ENCODE measurements at regions not wholly inside any gene's neighbourhood (a gene's known extent, or its start where the extent isn't known, plus 50 kb on each side); places are given as distances from the start of the nearest gene placed in this dataset.
A peak's percentile ranks its signal among the peaks of the same experiment; 100 is the strongest.
"Not testable (repeated sequence)": the region's sequence is repeated elsewhere in the genome, so short reads cannot be mapped to it uniquely, and the experiment has no call there.

DNA sequence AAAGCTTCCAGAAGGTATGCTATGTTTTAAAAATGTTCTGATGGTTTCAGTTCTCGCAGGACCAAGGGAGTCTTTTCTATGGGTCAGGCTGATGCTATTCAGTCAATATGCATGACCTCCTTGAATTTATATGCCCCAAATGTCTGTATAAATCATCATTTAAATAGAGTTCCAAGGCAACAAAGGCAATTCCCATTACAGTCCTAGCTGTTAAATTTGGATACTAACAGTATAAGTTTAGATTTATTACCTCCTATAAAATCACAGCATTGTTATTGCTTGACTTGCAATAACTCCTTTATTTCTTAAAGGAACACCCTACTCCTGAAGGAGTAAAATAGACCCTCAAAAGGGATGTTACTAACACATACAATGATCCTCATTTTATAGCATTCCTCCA lies 387.7 kb upstream of the CHD1 start:
- no peak for DNase-seq (ENCODE audit: low read depth in 2 of 2)

DNA sequence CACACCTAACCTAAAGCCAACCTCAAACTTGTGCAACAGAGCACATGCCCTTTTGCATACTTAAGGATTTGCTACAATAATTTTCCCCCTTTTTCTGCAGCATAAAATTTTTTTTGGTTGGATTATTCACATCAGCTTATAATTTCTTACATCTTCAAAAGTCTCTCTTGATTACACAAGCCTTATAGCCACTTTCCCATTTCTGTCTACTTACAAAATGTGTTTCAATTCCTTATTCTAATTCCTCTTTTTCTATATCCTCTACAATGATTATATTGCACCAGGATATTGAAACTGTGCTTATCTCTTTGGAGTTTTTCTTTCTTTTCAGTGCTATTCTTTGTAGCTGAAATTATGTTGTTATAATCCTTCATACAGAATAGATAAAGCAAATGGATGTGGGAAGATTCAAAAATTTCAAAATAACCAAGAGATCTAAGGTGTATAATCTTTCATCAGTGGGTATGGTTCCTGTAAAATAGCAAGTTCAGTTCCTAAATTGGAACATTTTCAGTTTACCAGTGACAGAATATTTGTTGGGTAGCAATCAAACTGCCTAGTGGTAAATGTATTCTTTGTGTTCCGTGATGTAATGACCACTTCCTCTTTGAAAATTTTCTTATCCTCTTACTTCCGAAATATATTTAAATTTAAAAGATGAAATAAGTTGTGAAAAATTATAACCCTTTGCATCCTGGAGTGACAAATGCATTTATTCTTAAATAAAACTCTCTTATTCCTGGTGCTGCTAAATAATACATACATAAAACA lies 386.8 kb upstream of the CHD1 start:
- DNase-seq (ENCODE audit: low read depth in 2 of 2): no peak

DNA sequence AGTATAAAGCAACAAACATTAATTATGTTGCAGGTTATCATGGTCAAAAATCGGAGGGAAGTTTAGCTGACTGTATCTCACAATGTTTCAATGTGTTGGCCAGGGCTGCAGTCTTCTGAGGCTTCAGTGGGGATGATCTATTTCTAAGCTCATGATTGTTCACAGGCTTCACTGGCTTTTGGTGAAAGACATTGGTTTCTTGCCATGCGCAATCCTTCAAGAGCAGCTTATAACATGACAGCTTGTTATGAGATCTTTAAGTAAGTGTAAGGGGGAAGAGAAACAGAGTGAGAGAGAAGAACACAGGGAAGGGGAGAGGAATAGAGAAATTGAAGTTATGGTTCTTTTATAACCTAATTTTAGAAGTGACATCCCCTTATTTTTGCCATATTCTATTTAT lies 385.9 kb upstream of the CHD1 start:
- DNase-seq (ENCODE audit: low read depth in 2 of 2): no peak

DNA sequence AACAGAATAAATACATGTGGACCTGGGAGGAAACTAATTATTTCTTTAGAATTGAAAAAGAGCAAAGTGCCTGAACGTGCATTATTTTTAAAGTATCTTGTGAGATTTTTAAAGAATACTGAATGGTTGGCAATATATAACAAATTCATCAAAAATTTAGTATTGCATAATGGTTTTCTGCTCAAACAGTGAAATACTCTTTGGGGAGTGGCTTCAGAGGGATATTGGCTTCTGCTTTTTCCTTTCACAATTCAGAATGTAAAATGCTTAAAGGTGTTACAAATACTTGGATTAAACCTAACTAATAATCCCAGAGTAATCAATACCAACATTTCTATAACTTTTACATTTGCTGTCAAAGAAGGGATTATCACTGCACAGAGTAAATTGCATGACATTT lies 379.3 kb upstream of the CHD1 start:
- DNase-seq (ENCODE audit: low read depth in 2 of 2): no peak

DNA sequence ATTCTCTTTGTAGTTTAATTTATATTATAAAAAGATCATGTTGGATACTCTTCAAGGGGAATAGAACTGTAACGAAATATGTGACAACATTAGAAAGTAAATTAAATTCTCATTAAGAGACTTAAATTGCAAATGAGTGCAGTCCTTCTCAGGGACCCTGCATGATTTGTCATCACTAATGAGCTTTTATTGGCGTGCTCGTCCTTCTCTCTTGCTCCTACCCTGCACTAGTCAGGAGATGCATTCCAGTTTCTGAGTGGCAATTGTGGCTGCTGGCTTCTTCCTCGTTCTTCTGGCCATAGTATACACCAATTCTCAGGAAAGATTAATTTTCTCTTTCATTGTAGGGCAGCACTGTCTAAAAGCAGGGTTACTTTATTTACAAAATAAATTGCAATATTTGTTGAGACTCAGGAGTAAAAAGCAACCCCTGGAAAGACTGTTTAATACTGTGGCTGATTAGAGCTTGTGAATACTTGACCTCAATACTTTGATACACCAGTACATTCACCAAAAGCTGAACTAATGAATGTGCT lies 376.3 kb upstream of the CHD1 start:
- no peak for DNase-seq (ENCODE audit: low read depth in 2 of 2)

DNA sequence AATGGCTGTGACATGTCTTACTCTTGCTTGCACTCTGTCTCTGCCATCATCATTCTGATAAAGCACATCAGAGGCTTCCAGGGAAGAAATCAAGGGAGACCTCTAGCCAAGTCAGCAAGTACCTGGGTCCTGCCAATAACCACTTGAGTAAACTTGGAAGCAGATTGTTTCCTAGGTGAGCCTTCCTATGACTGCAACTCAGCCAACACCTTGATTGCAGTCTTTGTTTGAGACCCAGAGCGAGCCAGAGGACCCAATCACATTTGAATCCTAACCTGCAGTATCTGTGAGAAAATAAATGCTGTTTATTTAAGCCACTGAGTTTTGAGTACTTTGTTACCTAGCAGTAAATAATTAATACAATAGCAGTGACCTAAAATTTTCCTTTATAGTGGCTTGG lies 356.8 kb upstream of the CHD1 start:
- DNase-seq (ENCODE audit: low read depth in 2 of 2): no peak

DNA sequence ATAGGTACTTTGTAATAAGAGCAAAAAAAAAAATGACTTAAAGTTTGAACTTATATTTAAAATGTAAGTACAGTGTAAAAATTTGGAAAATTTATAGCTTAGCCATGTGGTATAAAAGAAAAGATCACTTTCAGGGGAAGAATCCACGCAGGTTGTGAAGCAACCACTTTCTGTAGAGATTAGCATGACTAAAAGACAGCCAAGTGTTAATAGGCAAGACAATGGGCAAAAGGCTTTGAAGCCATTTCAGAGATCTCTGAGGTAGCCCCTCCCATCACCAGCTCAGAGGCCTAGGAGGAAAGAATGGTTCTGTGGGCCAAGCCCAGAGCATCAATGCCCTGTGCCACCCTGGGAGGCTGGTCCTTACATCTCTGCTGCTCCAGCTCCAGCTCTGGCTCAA lies 346.3 kb upstream of the CHD1 start:
- no peak for DNase-seq (ENCODE audit: low read depth in 2 of 2)

DNA sequence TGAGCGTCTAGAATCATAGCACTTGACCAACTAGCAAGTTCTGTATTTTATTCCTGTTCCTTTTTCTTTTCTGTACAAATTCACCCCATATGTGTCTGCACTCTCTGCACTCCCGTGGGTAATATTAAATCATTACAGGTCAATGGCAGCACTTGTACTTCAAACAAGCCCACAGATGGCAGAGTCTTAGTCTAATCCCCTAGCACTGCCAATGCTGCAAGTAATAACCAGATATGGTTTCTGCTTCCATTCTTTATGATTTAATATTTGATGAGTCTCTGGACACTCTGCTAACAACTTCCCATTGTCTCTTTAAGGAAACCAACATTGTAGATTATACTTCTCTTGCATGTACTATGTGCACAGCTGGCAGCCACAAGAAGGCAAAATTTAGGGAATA lies 343.8 kb upstream of the CHD1 start:
- no peak for DNase-seq (ENCODE audit: low read depth in 2 of 2)

DNA sequence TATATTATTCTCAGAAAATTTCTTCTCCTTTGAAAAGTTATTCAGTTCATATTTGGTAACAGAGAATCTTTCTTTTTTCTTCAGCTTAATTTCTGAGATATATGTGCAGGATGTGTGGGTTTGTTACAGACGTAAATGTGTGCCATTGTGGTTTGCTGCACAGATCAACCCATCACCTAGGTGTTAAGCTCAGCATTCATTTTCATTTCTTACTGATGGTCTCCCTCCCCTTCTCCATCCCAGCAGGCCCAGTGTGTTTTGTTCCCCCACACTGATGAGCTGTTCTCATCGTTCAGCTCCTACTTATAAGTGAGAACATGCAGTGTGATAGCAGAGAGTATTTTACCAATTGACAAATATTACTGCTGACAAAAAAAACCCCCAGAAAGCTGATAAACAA lies 330.0 kb upstream of the CHD1 start:
- no peak for DNase-seq (ENCODE audit: low read depth in 2 of 2)

DNA sequence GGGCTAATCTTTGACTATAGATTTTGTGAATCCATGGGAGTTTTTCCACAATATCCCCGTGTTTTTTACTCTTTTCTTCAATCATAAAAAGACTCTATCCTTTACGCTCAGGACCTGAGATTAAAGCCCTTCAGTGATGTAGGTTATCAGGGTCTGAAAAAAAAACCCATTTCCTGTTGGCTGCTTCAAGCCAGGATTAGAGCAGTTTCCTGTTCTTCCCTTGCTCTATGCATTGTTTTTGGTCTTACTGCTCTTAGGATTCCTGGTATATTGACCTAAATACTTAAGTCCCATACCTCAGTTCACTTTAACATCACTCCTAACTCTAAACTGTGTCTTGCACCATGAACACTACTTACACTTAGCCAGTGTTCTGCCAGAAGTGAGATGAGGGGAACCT lies 319.3 kb upstream of the CHD1 start:
- no peak for DNase-seq (ENCODE audit: low read depth in 2 of 2)

DNA sequence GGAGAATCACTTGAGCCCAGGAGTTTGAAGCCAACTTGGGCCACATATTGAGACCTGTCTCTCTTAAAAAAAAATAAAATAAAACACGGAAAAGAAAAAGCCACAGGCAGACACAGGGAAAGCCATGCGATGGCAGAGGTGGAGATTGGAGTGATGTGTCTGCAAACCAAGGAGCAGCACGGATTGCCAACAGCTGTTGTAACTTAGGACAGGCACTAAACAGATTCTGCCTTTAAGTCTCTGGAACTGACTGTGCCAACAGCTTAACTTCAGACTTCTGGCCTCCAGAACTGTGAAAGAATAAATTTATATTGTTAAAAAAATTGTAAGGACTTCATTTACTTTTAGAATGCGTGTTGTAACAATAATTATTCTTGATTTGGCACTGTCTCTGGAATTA lies 318.5 kb upstream of the CHD1 start:
- no peak for DNase-seq (ENCODE audit: low read depth in 2 of 2)

DNA sequence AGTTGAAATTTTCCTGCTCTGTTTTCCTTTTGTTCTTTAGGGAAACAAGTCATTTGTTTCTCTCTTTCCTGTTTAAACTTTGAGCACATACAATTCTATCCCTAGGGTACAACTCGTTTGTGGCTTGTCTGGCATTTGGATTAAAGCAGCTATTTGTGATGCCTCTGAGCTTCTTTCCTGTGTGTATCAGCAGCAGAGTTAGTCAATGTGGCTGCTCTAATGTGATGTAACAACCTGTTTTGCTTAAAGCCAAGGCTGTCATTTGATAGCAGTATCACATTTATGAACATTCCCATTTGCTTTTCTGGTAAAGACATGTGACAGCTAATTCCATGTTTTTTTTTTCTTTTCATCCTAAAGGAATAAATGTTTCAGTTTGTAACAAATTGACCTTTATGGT lies 314.3 kb upstream of the CHD1 start:
- DNase-seq (ENCODE audit: low read depth in 2 of 2): no peak

DNA sequence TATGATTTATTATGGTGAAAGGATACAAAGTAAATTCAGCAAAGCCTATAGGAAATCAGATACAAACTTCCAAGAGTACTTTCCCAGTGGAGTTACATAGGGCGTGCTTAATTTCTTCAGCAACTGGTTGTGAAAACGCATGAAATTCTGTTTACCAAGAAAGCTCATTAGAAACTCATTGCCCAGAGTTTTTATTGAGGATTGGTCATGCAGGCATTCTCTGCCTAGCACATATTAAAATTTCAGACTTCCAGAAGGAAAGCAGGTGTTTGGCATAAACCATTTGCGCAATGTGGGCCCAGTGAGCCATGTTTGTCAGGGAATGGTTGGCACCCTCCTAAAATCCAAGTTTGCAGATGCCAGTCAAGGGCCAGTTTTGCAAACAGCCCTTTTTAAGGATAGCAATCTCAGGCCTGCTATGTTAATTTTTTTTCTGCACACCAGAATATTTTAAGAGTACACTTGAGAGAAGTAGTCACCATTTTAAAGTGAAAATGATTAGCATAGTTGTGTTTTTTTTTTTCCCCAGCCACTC lies 311.1 kb upstream of the CHD1 start:
- DNase-seq (ENCODE audit: low read depth in 2 of 2): no peak

DNA sequence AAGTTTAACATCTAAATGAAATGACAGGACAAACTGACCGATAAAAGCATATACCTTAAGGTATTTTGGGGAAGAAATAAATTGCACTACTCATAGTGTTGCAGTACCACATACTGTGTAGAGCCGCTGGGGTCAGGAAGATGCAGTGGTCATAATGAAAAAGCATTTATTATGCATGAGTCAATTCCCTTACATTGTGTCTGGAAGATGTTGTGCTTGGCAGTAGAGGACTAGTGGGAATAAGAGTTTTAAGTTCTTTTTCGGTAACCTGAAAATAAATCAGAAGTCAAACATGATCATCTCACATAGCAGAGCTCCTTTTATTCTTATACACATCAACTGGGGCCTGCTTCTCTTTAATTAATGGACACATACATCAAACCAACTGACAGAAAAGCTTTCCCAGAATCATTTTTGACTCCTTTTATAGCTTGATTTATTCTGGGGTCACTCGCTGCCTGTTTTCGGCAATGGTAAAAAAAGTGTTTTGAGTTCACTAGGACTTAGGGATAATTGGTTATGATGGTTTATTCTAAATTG lies 262.5 kb upstream of the CHD1 start:
- DNase-seq (ENCODE audit: low read depth in 2 of 2): peak in 1 of 2 experiments; percentile 1

DNA sequence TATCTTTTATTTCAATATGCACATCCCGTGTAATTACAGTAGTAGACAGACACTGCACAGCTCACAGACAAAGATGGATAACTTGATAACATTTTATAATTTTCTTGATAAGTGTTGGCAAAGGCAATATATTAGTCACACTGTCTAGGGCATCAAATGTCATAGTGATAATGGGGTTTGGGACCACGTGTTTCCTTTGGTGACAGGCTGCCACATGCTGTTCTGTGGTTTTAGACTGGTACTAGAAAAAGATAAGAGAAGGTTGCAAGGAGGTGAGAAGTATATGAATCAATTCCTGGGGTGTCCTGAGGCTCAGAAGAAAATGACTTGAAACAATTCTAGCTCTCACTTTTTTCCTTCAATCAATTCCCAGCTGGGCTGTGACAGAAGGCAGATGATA lies 258.8 kb upstream of the CHD1 start:
- no peak for DNase-seq (ENCODE audit: low read depth in 2 of 2)

DNA sequence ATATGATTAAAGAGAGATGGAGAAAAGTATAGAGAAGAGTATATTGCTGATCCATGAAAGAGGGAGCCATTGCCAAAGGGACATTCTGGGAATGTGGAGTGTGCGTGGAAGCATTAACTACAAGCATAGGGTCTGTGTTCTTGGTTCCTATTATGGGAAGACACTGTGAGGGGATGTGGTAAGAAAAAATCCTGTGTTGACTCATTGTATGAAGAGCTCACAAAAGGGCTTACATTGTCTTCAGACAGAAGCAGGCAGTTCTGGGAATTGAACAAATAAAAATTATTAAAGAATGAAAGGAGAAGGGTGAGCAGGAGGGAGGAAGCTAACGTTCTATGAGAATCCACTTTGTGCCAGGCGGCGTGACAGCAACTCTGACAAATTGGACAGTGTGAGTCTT lies 250.4 kb upstream of the CHD1 start:
- DNase-seq (ENCODE audit: low read depth in 2 of 2): no peak

DNA sequence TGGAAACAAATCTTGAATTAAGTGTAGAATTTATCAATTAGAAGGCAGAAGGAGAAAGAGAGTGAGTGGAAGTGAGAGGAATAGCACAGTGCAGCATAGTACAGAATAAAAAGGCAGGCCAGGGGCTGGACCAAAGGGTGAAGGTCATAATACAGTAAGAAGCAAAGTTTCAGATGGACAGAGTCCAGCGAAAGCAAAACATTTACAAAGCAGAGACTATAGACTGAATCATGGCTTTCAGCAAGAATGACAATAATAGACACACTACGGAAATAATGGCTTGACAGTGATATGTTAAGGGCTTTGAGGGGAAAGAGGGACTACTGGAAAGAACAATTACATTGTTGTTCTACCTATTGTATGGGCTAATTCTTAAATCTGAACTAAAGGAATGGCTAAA lies 249.0 kb upstream of the CHD1 start:
- DNase-seq (ENCODE audit: low read depth in 2 of 2): no peak

DNA sequence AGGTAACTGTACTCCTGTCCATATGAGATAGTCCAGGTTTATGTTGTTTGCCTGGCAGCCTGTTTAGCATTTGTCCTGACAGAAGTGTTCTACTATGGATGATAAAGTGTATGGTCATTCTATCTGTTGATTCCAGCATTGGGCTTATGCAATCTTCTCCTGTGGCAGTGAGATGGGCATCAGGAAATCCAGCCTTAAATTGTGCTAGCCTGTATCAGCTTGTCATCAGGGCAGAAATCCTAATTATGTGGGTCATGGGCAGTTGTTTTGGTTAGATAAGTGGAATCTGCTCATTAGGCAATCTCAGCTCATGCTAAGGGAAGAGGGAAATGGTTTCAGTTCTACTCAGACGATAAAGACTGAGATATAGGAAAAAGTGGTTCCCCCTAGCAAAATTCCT lies 247.4 kb upstream of the CHD1 start:
- no peak for DNase-seq (ENCODE audit: low read depth in 2 of 2)

DNA sequence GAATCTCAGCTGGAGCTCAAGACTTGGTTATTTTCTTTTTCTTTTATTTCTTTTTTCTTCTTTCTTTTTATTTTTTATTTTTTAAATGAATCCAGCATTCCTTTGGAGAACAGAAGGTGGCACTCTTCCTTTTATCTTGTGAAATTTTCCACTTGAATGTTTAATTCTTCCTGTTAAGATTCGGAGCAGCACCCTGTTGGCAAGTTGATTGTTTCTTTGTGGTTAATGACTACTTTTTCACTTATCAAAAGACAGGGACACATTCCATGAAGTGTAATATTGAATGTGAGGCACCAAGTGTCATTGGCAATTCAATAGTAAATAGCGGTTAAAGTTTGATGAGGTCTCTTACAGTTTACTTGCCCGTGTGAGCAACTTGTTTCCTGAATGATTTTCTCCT lies 240.5 kb upstream of the CHD1 start:
- no peak for DNase-seq (ENCODE audit: low read depth in 2 of 2)

DNA sequence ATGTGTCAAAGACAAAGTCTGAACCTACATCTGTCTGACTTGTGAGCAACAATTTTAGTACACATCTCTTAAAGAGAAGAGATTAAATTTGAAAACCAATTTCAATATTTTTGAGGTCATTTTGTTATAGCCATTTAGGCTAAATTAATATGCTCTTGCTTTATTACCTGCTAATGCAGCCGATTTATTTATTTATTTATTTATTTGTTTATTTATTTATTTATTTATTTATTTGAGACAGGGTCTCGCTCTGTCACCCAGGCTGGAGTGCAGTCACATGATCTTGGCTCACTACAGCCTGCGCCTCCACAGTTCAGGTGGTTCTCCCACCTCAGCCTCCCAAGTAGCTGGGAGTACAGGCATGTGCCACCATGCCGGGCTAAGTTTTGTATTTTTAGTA lies 232.7 kb upstream of the CHD1 start:
- not testable (repeated sequence) for DNase-seq (ENCODE audit: low read depth in 2 of 2)

DNA sequence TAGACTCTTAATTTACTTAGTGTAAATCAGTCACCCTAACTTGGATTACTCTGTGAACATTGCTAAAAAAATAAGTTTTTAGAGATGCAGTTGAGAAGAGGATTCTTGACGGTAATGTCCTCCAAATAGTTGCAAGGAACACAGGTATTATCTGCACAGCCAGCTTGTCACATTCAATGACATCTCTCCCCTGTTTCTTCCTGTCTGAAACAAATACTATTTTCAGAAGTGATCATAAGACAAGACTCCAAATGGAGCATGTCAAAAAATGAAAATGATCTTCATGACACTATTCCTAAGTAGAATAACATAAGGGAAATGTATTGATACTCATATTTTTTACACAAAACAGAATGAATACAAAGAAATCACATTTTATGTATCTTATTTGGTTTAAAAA lies 227.9 kb upstream of the CHD1 start:
- no peak for DNase-seq (ENCODE audit: low read depth in 2 of 2)

DNA sequence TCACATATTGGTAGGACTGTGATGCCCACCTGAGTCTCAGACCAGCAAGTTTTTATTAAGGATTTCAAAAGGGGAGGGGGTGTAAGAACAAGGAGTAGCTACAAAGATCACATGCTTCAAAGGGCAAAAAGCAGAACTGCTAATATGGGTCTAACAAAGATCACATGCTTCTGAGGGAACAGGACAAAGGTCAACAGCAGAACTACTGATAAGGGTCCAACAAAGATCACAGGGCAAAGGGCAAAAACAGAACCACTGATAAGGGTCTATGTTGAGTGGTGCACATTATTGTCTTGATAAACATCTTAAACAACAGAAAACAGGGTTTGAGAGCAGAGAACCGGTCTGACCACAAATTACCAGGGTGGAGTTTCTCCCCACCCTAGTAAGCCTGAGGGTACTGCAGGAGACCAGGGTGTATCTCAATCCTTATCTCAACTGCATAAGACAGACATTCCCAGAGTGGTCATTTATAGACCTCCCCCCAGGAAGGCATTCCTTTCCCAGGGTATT lies 214.5 kb upstream of the CHD1 start:
- not testable (repeated sequence) for DNase-seq (ENCODE audit: low read depth in 2 of 2)

DNA sequence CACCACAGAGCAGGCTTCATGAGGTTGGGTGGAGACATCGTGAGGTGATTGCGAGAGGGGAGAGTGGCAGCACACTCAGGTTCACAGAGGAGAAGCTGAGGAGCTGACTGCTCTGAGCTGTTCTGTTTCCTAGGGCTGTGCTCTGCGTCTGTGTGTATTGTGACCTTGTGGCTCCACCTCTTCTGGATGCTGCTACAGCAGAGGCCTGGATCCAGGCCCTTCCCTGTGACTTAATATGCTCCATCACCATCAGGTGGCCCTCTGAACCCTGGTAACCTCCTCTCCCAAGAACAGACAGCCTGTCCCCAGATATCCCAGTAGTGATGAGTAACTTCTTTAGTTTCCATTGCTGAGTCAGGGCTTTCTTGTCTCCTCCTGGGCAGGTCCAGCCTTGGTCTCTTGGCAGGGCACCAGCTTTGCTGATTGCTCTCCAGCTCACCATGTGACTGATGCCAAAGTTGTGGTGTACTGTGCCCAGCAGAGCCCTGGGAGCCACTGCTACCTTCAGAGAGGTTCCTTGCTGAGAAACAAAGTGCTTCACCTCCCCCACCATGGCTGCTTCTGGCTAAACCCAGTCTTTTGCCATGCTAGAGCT lies 212.8 kb upstream of the CHD1 start:
- no peak for DNase-seq (ENCODE audit: low read depth in 2 of 2)

Measured in fibroblast of skin of left quadriceps (primary cell).